NCI-H748 (cell line): ENCODE measurements at regions not wholly inside any gene's neighbourhood (a gene's known extent, or its start where the extent isn't known, plus 50 kb on each side); places are given as distances from the start of the nearest gene placed in this dataset.
A peak's percentile ranks its signal among the peaks of the same experiment; 100 is the strongest.

ENCODE experiments used
- DNase-seq: peaks from one replicate; lab custom pipeline; 2025; ENCODE audit not compliant: unreplicated experiment; lab: John Stamatoyannopoulos, UW

DNA sequence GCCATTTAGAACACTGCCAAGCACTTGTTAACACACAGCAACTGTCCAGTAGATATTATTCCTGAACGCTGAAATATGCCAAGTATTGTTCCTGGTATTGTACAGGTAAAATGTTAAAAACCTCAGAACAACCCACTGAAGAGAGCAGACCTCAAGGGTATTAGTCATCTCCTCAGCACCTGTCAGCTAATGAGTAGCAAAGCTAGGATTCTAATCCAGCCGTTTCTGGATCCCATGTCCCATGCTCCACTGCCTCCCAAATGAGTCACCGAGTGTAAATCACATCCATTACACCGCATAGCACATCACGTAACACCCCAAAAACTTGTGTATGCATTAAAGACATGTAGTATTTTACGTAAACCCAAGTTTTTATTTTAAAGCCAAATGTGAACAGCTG, 705.4 kb upstream of the TENM4 start:
- no peak for DNase-seq

- peak; percentile 20 for DNase-seq
Observed at GRCh38 chr11:80144897-80145594, 704.2 kb upstream of the TENM4 start.

GRCh38 chr11:80136991-80137390, 696.2 kb upstream of the TENM4 start:
- DNase-seq = no peak

GRCh38 chr11:80129396-80129795, 688.6 kb upstream of the TENM4 start:
- DNase-seq = no peak

- DNase-seq = no peak
Observed at GRCh38 chr11:80122211-80122610, 681.4 kb upstream of the TENM4 start.

DNA sequence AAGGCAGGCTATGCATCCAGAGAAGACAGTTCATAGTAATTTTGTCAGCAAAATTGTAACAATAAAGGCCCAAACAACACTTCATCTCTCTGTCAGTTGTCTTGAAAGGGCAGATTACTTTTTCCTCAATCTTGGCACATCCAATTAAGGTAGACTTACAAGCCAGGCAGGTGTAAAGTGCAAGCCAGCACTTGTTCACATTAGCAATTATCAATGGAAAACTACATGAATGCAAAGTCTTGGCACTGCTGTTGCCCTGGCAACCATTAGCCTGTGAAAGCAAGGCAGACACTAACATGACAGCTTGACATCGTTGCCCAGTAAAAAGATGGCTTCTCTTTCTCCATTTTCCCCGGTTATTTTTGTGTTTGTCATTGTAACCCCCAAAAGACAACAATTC, 677.2 kb upstream of the TENM4 start:
- peak; percentile 88 for DNase-seq

DNA sequence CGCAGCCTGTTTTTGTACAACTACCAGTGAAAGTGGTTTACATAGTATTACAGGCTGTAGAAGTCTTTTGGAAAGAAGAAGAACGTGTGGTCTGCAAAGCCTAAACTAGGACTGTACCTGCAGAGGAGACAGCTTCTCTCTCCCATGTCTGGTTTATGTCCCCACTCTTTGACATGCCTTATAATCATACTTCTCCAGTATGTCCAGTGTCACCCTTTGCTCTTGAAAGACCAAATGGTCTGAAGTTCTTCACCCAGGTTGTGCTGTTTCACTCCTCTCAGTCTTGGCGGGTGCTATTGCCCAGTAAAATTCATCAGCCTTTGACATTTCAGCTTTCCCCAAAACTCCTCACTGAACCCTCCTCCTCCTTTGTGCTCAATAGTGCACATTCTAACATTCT, 676.0 kb upstream of the TENM4 start:
- no peak for DNase-seq

GRCh38 chr11:80109652-80110051, 668.8 kb upstream of the TENM4 start:
- no peak for DNase-seq

DNA sequence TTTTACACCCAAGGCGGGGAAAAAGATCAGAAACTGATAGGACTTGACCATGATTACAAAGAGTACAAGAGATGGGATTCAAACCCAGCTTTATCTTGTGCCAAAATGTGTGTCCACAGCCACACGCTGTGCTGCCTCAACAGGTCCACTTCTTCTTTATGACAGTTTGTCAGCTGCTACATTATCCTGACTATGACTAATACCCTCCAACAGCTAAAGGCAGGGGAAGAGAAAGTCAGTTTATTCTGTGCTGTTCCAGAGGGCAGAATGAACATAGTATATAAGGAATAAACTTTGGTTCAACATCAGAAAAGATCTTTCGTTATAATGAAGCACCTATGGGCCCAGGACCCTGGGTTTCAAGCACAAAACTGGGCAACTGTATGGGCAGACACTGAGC, 668.2 kb upstream of the TENM4 start:
- DNase-seq = no peak

GRCh38 chr11:80107415-80107814, 666.6 kb upstream of the TENM4 start:
- no peak for DNase-seq

DNA sequence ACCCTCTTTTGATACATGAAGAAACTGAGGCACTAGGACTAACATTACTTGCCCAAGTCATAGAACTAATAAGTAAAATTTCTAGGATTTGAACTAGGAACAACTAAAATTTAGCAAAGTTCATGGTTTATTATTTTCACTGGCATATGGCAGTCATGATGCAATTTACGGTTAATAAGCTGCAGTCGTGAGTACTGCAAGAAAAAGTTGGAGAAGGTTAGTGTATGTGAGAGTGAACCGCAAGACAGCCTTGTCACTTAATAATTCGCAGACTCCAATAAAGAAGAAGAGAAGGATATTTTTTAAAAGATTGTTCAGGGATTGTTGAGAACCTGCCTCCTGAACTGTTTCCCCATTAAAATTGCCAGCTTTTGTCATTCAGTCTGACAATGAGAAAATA, 663.4 kb upstream of the TENM4 start:
- no peak for DNase-seq

- no peak for DNase-seq
Observed at GRCh38 chr11:80103142-80103859, 662.5 kb upstream of the TENM4 start.

- DNase-seq = no peak
Observed at GRCh38 chr11:80097146-80097545, 656.3 kb upstream of the TENM4 start.

- DNase-seq = no peak
Observed at GRCh38 chr11:80096736-80097135, 655.9 kb upstream of the TENM4 start.

GRCh38 chr11:80086496-80087055, 645.7 kb upstream of the TENM4 start:
- DNase-seq = no peak

GRCh38 chr11:80085563-80085962, 644.7 kb upstream of the TENM4 start:
- DNase-seq = no peak

DNA sequence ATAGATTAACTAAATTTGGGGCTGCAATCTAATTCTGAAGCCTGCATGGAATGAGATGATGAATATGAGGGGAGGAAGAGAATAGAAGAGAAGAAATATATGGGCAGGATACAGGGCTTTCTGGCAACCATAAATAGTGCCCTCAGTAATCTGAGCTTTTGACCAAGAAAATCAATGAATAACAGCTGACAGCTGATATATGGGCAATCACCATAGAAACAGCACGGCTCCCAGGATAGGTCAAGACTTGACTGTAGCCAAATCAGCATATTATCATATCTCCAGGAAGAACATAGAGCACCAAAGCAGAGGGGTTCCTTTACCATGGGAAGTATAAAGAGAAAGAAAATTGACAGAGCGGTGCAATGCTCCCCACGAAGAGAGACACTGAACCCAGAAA, 643.8 kb upstream of the TENM4 start:
- peak; percentile 85 for DNase-seq

DNA sequence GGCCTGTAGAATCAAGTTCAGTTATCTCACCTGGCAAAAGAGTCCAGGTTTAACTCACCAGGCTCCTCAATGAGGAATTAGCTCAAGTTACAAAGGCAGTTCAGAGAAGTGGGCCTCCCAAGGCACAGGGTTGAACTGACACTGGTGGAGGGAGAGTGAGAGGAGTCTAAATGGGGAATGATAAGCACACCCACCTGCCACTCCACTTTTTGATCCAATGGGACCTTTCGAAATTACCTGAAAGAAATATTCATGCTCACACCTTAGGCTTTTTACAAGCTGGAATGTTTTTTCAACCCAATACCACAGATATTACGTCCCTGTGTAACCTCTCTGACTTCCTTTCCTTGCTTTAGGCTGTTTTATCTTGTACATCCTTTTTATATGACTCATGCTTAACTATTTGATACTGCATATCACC, 642.7 kb upstream of the TENM4 start:
- DNase-seq = peak; percentile 8

DNA sequence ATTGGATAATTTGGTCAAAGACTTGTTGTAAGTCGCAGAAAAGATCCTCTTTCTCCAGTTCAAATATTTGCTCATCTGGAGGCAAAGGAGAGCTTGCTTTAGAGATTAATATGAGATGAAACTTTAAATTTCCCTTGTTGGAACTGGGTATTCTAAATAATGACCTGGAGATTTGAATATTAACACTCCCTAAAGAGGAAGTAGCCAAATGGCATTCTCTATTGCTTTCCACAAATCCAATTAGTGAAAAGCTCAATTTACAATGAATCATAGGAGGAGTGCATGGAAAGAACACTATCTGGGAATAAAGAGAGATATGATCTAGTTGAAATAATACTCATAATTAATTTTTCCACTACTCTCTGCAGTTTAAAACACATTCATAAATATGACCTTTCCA, 641.6 kb upstream of the TENM4 start:
- no peak for DNase-seq

DNA sequence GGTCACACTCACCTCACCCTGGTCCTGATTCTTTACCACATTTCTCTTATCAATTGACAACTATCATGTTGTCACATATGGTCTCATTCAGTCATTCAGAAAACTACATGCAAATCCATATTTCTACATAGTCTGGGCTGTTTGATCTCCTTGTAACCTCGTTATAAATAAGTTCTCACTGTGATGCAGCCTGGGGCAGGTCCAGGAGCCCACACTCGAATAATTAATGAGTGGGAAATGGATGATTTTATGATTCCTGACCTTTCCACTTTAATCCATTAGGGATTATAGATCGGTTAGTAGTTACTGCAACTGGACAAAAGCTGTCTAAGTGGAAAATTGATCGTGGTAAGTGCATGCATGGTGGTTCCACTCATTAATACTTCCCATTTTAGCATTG, 636.3 kb upstream of the TENM4 start:
- DNase-seq = no peak

DNA sequence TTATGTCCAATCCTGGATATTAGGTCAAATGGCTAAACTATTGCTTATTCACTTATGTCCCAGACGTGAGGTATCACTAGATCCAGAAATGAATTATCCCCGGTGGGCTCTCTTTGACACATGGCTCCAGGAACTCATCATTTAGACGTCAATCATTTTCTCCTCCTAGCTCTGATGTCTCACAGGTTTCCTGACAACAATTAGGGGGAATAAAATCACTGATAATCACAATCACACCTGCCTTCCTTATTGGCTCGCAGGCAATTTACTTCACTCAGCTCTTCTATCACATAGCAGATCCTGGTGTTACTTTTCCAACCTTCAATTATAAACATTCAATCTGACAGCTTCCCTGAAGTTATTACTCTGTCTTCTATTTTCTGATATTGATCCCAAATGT, 634.0 kb upstream of the TENM4 start:
- DNase-seq = peak; percentile 19

DNA sequence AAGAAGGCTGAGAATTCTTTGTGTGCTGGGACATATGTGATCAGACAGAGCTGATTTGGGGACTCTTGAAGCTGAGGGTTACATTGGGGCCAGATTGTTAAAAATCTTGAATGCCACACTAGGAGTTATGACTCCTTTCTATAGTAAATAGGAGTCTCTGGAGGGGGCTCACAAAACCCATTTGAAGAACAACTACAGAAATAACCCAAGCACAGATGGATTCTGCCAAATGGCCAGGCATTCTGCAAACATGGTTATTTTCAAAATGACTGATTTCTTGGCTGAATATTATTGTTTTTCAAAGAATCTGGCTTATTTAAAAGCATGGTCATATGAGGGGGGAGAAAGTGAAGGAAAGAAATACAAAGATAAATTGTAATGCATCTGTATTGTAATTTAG, 625.5 kb upstream of the TENM4 start:
- no peak for DNase-seq
